HEK293 (cell line): ENCODE measurements at regions not wholly inside any gene's neighbourhood (a gene's known extent, or its start where the extent isn't known, plus 50 kb on each side); places are given as distances from the start of the nearest gene placed in this dataset.

Source experiments
- CTCF ChIA-PET: fragments of 350-600 bp; formaldehyde crosslinking; extraction: SDS; loops from one replicate; lab custom pipeline; 2021; ENCODE audit warnings: antibody characterized with exemption; lab: Yijun Ruan, JAX
- POLR2A ChIA-PET: fragments of 300-600 bp; formaldehyde crosslinking; extraction: SDS; loops from one replicate; lab custom pipeline; 2020; ENCODE audit warnings: antibody characterized with exemption, inconsistent platforms; lab: Yijun Ruan, JAX
- H3K27ac ChIP-seq: fragments of 200-500 bp; sonication (Bioruptor generic); 2 replicates; pipeline ENCODE4 v1.5.1; 2014; ENCODE audit warnings: low read depth, low read length, control low read depth, inconsistent platforms; ENCODE audit errors: extremely low read depth
- H3K36me3 ChIP-seq, 2 experiments: fragments of 200-500 bp in 1 of 2; sonication (Bioruptor generic) in 1 of 2; 1 replicate in 1 of 2; 2 replicates in 1 of 2; pipeline ENCODE4 v1.5.1; 2014 to 2017; ENCODE audit warnings: inconsistent platforms in 2 of 2, low read length in 2 of 2; ENCODE audit not compliant: control insufficient read depth in 2 of 2, insufficient read depth in 1 of 2
- H3K4me1 ChIP-seq: fragments of 200-500 bp; sonication (Bioruptor generic); 2 replicates; pipeline ENCODE4 v1.5.1; 2014; ENCODE audit warnings: mild to moderate bottlenecking, low read length, inconsistent platforms; ENCODE audit not compliant: control insufficient read depth, insufficient read depth
- H3K4me3 ChIP-seq: 2 replicates; pipeline ENCODE4 v1.5.1; 2011; ENCODE audit warnings: low read depth, mild to moderate bottlenecking, control low read depth, low read length, moderate library complexity
- H3K9me3 ChIP-seq: fragments of 200-500 bp; sonication (Bioruptor generic); 2 replicates; pipeline ENCODE4 v1.5.1; 2014; ENCODE audit warnings: low read depth, low read length, inconsistent platforms; ENCODE audit not compliant: control insufficient read depth, insufficient read depth
- BCL11A ChIP-seq: fragments of 450-650 bp; formaldehyde crosslinking; IDR thresholded peaks from 2 replicates; pipeline ENCODE4 v1.5.1; 2016; ENCODE audit warnings: low read depth, missing biosample characterization, missing genetic modification characterization
- GFI1B ChIP-seq: fragments of 450-650 bp; formaldehyde crosslinking; IDR thresholded peaks from 2 replicates; pipeline ENCODE4 v1.5.1; 2016; ENCODE audit warnings: missing biosample characterization, missing genetic modification characterization
- HOXD13 ChIP-seq: sonication (generic); formaldehyde crosslinking; IDR thresholded peaks from 2 replicates; pipeline ENCODE4 v1.8.0; 2022; ENCODE audit warnings: missing genetic modification reagents, borderline replicate concordance
- PRDM10 ChIP-seq: fragments of 450-650 bp; formaldehyde crosslinking; IDR thresholded peaks from 2 replicates; pipeline ENCODE4 v1.5.1; 2016; ENCODE audit warnings: missing biosample characterization, missing genetic modification characterization
- TSHZ1 ChIP-seq: fragments of 450-650 bp; formaldehyde crosslinking; IDR thresholded peaks from 2 replicates; pipeline ENCODE4 v1.5.1; 2016; ENCODE audit warnings: missing biosample characterization, missing genetic modification characterization, borderline replicate concordance
- ZNF510 ChIP-seq: fragments of 450-650 bp; formaldehyde crosslinking; IDR thresholded peaks from 2 replicates; pipeline ENCODE4 v1.5.1; 2018; ENCODE audit warnings: mild to moderate bottlenecking, missing genetic modification characterization, missing biosample characterization; ENCODE audit not compliant: insufficient replicate concordance
- ZNF513 ChIP-seq: fragments of 450-650 bp; IDR thresholded peaks from 2 replicates; pipeline ENCODE4 v1.5.1; 2018; ENCODE audit warnings: missing biosample characterization, missing genetic modification characterization
- ZNF514 ChIP-seq: fragments of 450-650 bp; formaldehyde crosslinking; IDR thresholded peaks from 2 replicates; pipeline ENCODE4 v1.5.1; 2016; ENCODE audit warnings: missing biosample characterization, missing genetic modification characterization
- ZNF518A ChIP-seq: fragments of 450-650 bp; formaldehyde crosslinking; conservative IDR thresholded peaks from 2 replicates; pipeline ENCODE4 v1.5.1; 2016; ENCODE audit warnings: low read depth, missing biosample characterization, missing genetic modification characterization

GRCh38 chr14:34214961-34215360, 247.1 kb downstream of the SPTSSA start (continued):
- TF ChIP-seq TSHZ1 (tag by site-specific recombination) (no peak), GFI1B (tag by site-specific recombination) (no peak), BCL11A (tag by site-specific recombination) (no peak), ZNF514 (tag by site-specific recombination) (no peak), ZNF518A (tag by site-specific recombination) (no peak), HOXD13 (CRISPR knock-in tag) (no peak), ZNF513 (tag by site-specific recombination) (no peak), PRDM10 (tag by site-specific recombination) (no peak)

GRCh38 chr14:34213332-34213731, 248.7 kb downstream of the SPTSSA start:
- Histone ChIP-seq H3K4me1 (no peaks in the 10 kb centered on the region), H3K27ac (no peak overlapping the region), H3K4me3 (no peak overlapping the region), H3K9me3 (no peaks in the 10 kb centered on the region), H3K36me3 (no peaks in the 10 kb centered on the region)
- ChIA-PET POLR2A (interaction anchor here (0.6 kb wide), 1 partner anchor 1982 kb away, joined by 3 read pairs; no protein-coding TSS in a partner anchor), CTCF (interaction anchor here (0.6 to 1.5 kb wide), 2 partner anchors 15 to 110 kb away, joined by 4 to 5 read pairs; no protein-coding TSS in a partner anchor)
- no peak for TF ChIP-seq ZNF510 (tag by site-specific recombination)
